HCT116 (cell line): ENCODE measurements at regions not wholly inside any gene's neighbourhood (a gene's known extent, or its start where the extent isn't known, plus 50 kb on each side); places are given as distances from the start of the nearest gene placed in this dataset.

ENCODE experiments used
- ATAC-seq: fragments of 200-7000 bp; cut with Tn5 transposase; 2 replicates; pipeline ENCODE4 v1.9.1; 2020; ENCODE audit warnings: mild to moderate bottlenecking, moderate library complexity
- BruUV-seq: library from RNA; stranded (reverse); fragments of 400-500 nt; replicated peaks from 2 replicates; lab custom pipeline; 2021; lab: Mats Ljungman, UMichigan
- CTCF ChIA-PET: fragments of 300-600 bp; sonication (Branson Sonifier 250); formaldehyde crosslinking; loops from one replicate; lab custom pipeline; 2021; ENCODE audit warnings: antibody characterized with exemption; lab: Charles Lee
- POLR2A ChIA-PET: fragments of 300-600, 350-600 bp; sonication (Branson Sonifier 250); formaldehyde crosslinking; loops from one replicate; lab custom pipeline; 2021; ENCODE audit warnings: antibody characterized with exemption; lab: Charles Lee
- RAD21 ChIA-PET, 2 experiments: fragments of 300-600 bp; sonication (Branson Sonifier 250); formaldehyde crosslinking; loops; one replicate each; lab custom pipeline; 2023; ENCODE audit warnings: low total read pairs in 2 of 2; ENCODE audit not compliant: uncharacterized antibody in 2 of 2, unreplicated experiment in 2 of 2, low non-redundant PET in 1 of 2; lab: Charles Lee
- DNase-seq: peaks from one replicate; pipeline ENCODE4 v3.0.0-alpha.2; 2010; ENCODE audit warnings: low read depth, low spot score
- H2AFZ ChIP-seq: fragments of 200-600 bp; shearing (Covaris generic), sonication (generic); 2 replicates; pipeline ENCODE4 v1.6.1; 2017; ENCODE audit warnings: low read depth, mixed run types, mixed read lengths, antibody characterized with exemption, low read length; ENCODE audit not compliant: poor library complexity, severe bottlenecking
- H3K27ac ChIP-seq: 2 replicates; pipeline ENCODE4 v1.5.1; 2012; ENCODE audit warnings: low read depth, low read length
- H3K27me3 ChIP-seq: fragments of 200-600 bp; sonication (generic); 2 replicates; pipeline ENCODE4 v1.6.1; 2016; ENCODE audit warnings: mixed run types, low read length, mixed read lengths; ENCODE audit not compliant: insufficient read depth
- H3K36me3 ChIP-seq, 2 experiments: fragments of 200-500 bp in 1 of 2; fragments of 200-600 bp in 1 of 2; sonication (Bioruptor generic) in 1 of 2; sonication (generic) in 1 of 2; 2 replicates each; pipeline versions ENCODE4 v1.5.1 to v1.6.1; 2014 to 2016; ENCODE audit warnings: low read length in 2 of 2, inconsistent platforms in 1 of 2, mixed read lengths in 1 of 2, mixed run types in 1 of 2; ENCODE audit not compliant: insufficient read depth in 2 of 2, control insufficient read depth in 1 of 2
- H3K4me1 ChIP-seq, 2 experiments: fragments of 200-600 bp in 1 of 2; sonication (generic) in 1 of 2; 2 replicates each; pipeline versions ENCODE4 v1.5.1 to v1.6.1; 2012 to 2017; ENCODE audit warnings: low read length in 2 of 2, inconsistent platforms in 1 of 2, mild to moderate bottlenecking in 1 of 2, mixed read lengths in 1 of 2, mixed run types in 1 of 2, moderate library complexity in 1 of 2; ENCODE audit not compliant: insufficient read depth in 2 of 2, control insufficient read depth in 1 of 2
- H3K4me2 ChIP-seq: fragments of 200-600 bp; sonication (generic); 2 replicates; pipeline ENCODE4 v1.6.1; 2017; ENCODE audit warnings: mixed run types, low read length, mixed read lengths
- H3K4me3 ChIP-seq, 2 experiments: fragments of 200-600 bp in 1 of 2; sonication (generic) in 1 of 2; replicated peaks in 1 of 2; 2 replicates each; pipeline ENCODE4 v1.5.1; 2011 to 2016; ENCODE audit warnings: low read length in 2 of 2, control low read depth in 1 of 2, low read depth in 1 of 2, mild to moderate bottlenecking in 1 of 2, mixed read lengths in 1 of 2, mixed run types in 1 of 2
- H3K79me2 ChIP-seq: fragments of 200-600 bp; sonication (generic); 2 replicates; pipeline ENCODE4 v1.6.1; 2017; ENCODE audit warnings: mild to moderate bottlenecking, mixed run types, low read length, moderate library complexity, mixed read lengths; ENCODE audit not compliant: insufficient read depth
- H3K9ac ChIP-seq: fragments of 200-600 bp; sonication (generic); 2 replicates; pipeline ENCODE4 v1.6.1; 2016; ENCODE audit warnings: low read length, mixed read lengths
- H3K9me2 ChIP-seq: fragments of 200-600 bp; sonication (generic), shearing (Covaris generic); 2 replicates; pipeline ENCODE4 v1.6.1; 2017; ENCODE audit warnings: mixed run types, mild to moderate bottlenecking, moderate library complexity; ENCODE audit not compliant: insufficient read depth
- H3K9me3 ChIP-seq, 2 experiments: fragments of 200-500 bp in 1 of 2; fragments of 200-600 bp in 1 of 2; sonication (Bioruptor generic) in 1 of 2; sonication (generic) in 1 of 2; 2 replicates each; pipeline ENCODE4 v1.6.1; 2014 to 2017; ENCODE audit warnings: low read length in 2 of 2, mixed read lengths in 2 of 2, inconsistent platforms in 1 of 2, low read depth in 1 of 2, mild to moderate bottlenecking in 1 of 2, mixed run types in 1 of 2, moderate library complexity in 1 of 2; ENCODE audit not compliant: control insufficient read depth in 1 of 2, insufficient read depth in 1 of 2
- H4K20me1 ChIP-seq: fragments of 200-600 bp; sonication (generic), shearing (Covaris generic); 2 replicates; pipeline ENCODE4 v1.6.1; 2017; ENCODE audit warnings: mixed run types, mild to moderate bottlenecking, moderate library complexity; ENCODE audit not compliant: insufficient read depth
- CBX3 ChIP-seq: IDR thresholded peaks from 2 replicates; pipeline ENCODE4 v1.6.1; 2012; ENCODE audit warnings: low read depth
- EZH2 ChIP-seq: fragments of 200-600 bp; sonication (generic); IDR thresholded peaks from 2 replicates; pipeline ENCODE4 v1.6.1; 2017; ENCODE audit warnings: antibody characterized with exemption, mixed run types
- EZH2phosphoT487 ChIP-seq: fragments of 200-600 bp; IDR thresholded peaks from 2 replicates; pipeline ENCODE4 v1.6.1; 2018; ENCODE audit warnings: antibody characterized with exemption, borderline replicate concordance
- JUND ChIP-seq: IDR thresholded peaks from 2 replicates; pipeline ENCODE4 v1.6.1; 2012
- POLR2AphosphoS5 ChIP-seq: IDR thresholded peaks from 2 replicates; pipeline ENCODE4 v1.6.1; 2011; ENCODE audit warnings: mild to moderate bottlenecking, low read depth, low read length, moderate library complexity
- RAD21 ChIP-seq: IDR thresholded peaks from 2 replicates; pipeline ENCODE4 v1.6.1; 2012; ENCODE audit warnings: low read depth, mild to moderate bottlenecking
- REST ChIP-seq: IDR thresholded peaks from 2 replicates; pipeline ENCODE4 v1.6.1; 2012; ENCODE audit warnings: low read depth
- SIN3A ChIP-seq: IDR thresholded peaks from 2 replicates; pipeline ENCODE4 v1.6.1; 2012; ENCODE audit warnings: low read depth
- SP1 ChIP-seq: IDR thresholded peaks from 2 replicates; pipeline ENCODE4 v1.6.1; 2012; ENCODE audit warnings: low read depth
- SRF ChIP-seq: IDR thresholded peaks from 2 replicates; pipeline ENCODE4 v1.6.1; 2012; ENCODE audit warnings: low read depth
- TCF7L2 ChIP-seq: IDR thresholded peaks from 2 replicates; pipeline ENCODE4 v1.7.0; 2011; ENCODE audit warnings: borderline replicate concordance, inconsistent platforms; ENCODE audit not compliant: insufficient read depth, insufficient read length; ENCODE audit errors: extremely low read depth
- ZBTB33 ChIP-seq: IDR thresholded peaks from 2 replicates; pipeline ENCODE4 v1.6.1; 2011; ENCODE audit warnings: mild to moderate bottlenecking, low read length, moderate library complexity; ENCODE audit not compliant: insufficient replicate concordance; ENCODE audit errors: extremely low read depth
- intact Hi-C: fragments of 100-400 bp; cut with micrococcal nuclease; formaldehyde crosslinking; loops from 2 replicates; pipeline ENCODE4 v1.10.0; 2022
- TF ChIP-seq, protein P1 (sequence below): IDR thresholded peaks from 2 replicates; pipeline ENCODE4 v1.6.1; 2012

DNA sequence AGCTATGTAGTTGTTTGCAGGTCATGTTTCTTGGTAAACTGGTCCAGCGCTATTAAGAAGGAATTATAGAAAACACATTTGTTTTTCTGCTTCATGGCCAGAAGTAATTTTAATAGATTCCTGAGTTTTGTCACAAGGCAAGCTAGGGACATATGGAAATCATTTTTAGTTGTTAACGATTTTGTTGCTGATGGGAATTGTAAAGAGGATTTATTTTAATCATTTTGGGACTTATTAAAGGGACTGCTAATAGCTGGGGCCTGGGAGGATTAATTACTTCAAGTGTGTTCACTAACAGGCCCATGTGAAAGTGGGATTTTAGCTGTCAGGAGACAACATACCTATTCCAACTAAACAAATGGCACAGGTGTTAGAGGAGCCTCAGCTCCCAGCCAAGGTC, 492.0 kb upstream of the ARX start:
- no peak for ATAC-seq
- Histone ChIP-seq H3K27me3 (no peaks in the 10 kb centered on the region), H2AFZ (no peak overlapping the region), H3K9ac (no peak overlapping the region), H3K27ac (no peak overlapping the region), H3K4me1 (no peaks in the 10 kb centered on the region), H3K9me3 (no peaks in the 10 kb centered on the region), H3K9me2 (no peaks in the 10 kb centered on the region), H4K20me1 (no peaks in the 10 kb centered on the region), H3K36me3 (no peaks in the 10 kb centered on the region), H3K4me3 (no peak overlapping the region), H3K4me2 (no peak overlapping the region), H3K79me2 (no peaks in the 10 kb centered on the region)
- BruUV-seq: no TSS peak
- DNase-seq: no peak
- CTCF ChIA-PET: no interaction called here
- RAD21 ChIA-PET: no interaction called here
- POLR2A ChIA-PET: no interaction called here
- TF ChIP-seq ZBTB33 (no peak), RAD21 (no peak), EZH2phosphoT487 (no peak), SIN3A (no peak)
- TF ChIP-seq, protein P1, sequence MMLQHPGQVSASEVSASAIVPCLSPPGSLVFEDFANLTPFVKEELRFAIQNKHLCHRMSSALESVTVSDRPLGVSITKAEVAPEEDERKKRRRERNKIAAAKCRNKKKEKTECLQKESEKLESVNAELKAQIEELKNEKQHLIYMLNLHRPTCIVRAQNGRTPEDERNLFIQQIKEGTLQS: no peak
- intact Hi-C loops: no loop called here

- Histone ChIP-seq H3K27me3 (no peaks in the 10 kb centered on the region), H3K36me3 (no peaks in the 10 kb centered on the region), H3K9me3 (no peaks in the 10 kb centered on the region), H3K4me2 (no peak overlapping the region), H3K9ac (no peak overlapping the region), H3K4me3 (no peak overlapping the region), H4K20me1 (no peaks in the 10 kb centered on the region), H3K4me1 (no peaks in the 10 kb centered on the region), H3K79me2 (no peaks in the 10 kb centered on the region), H3K9me2 (no peaks in the 10 kb centered on the region), H3K27ac (no peak overlapping the region), H2AFZ (no peak overlapping the region)
- ChIA-PET RAD21 (no interaction called here), CTCF (no interaction called here), POLR2A (no interaction called here)
- no TSS peak for BruUV-seq
- ATAC-seq (no peak), DNase-seq (no peak)
- intact Hi-C loops: no loop called here
- no peak for TF ChIP-seq REST
- TF ChIP-seq EZH2: no peak
- TF ChIP-seq SIN3A: no peak
- no peak for TF ChIP-seq JUND
- no peak for TF ChIP-seq SP1
- TF ChIP-seq TCF7L2: no peak
- TF ChIP-seq RAD21: no peak
- TF ChIP-seq POLR2AphosphoS5: no peak
- no peak for TF ChIP-seq SRF
- TF ChIP-seq CBX3: no peak
- TF ChIP-seq, protein P1: no peak
Measured at GRCh38 chrX:25519258-25519657, 503.5 kb upstream of the ARX start.
